HCT116 (cell line): ENCODE measurements at regions not wholly inside any gene's neighbourhood (a gene's known extent, or its start where the extent isn't known, plus 50 kb on each side); places are given as distances from the start of the nearest gene placed in this dataset.

Source experiments
- CTCF ChIP-seq, 3 experiments: fragments of 200-600 bp in 1 of 3; sonication (generic) in 1 of 3; IDR thresholded peaks in 2 of 3; conservative IDR thresholded peaks in 1 of 3; 2 replicates each; pipeline ENCODE4 v1.5.1; 2012 to 2017; ENCODE audit warnings: low read depth in 2 of 3, low read length in 2 of 3, antibody characterized with exemption in 1 of 3, borderline replicate concordance in 1 of 3, control low read depth in 1 of 3, mild to moderate bottlenecking in 1 of 3, mixed read lengths in 1 of 3, mixed run types in 1 of 3, moderate library complexity in 1 of 3; ENCODE audit not compliant: insufficient read depth in 1 of 3
- EGR1 ChIP-seq: IDR thresholded peaks from 2 replicates; pipeline ENCODE4 v1.6.1; 2012; ENCODE audit warnings: low read depth
- EZH2 ChIP-seq: fragments of 200-600 bp; sonication (generic); IDR thresholded peaks from 2 replicates; pipeline ENCODE4 v1.6.1; 2017; ENCODE audit warnings: antibody characterized with exemption, mixed run types
- EZH2phosphoT487 ChIP-seq: fragments of 200-600 bp; IDR thresholded peaks from 2 replicates; pipeline ENCODE4 v1.6.1; 2018; ENCODE audit warnings: antibody characterized with exemption, borderline replicate concordance
- JUND ChIP-seq: IDR thresholded peaks from 2 replicates; pipeline ENCODE4 v1.6.1; 2012
- MAX ChIP-seq: IDR thresholded peaks from 2 replicates; pipeline ENCODE4 v1.6.1; 2012
- POLR2A ChIP-seq: IDR thresholded peaks from 2 replicates; pipeline ENCODE4 v1.7.0; 2011; ENCODE audit warnings: borderline replicate concordance; ENCODE audit not compliant: insufficient read depth, insufficient read length; ENCODE audit errors: extremely low read depth
- POLR2AphosphoS5 ChIP-seq: IDR thresholded peaks from 2 replicates; pipeline ENCODE4 v1.6.1; 2011; ENCODE audit warnings: mild to moderate bottlenecking, low read depth, low read length, moderate library complexity
- RAD21 ChIP-seq: IDR thresholded peaks from 2 replicates; pipeline ENCODE4 v1.6.1; 2012; ENCODE audit warnings: low read depth, mild to moderate bottlenecking
- REST ChIP-seq: IDR thresholded peaks from 2 replicates; pipeline ENCODE4 v1.6.1; 2012; ENCODE audit warnings: low read depth
- ZBTB33 ChIP-seq: IDR thresholded peaks from 2 replicates; pipeline ENCODE4 v1.6.1; 2011; ENCODE audit warnings: mild to moderate bottlenecking, low read length, moderate library complexity; ENCODE audit not compliant: insufficient replicate concordance; ENCODE audit errors: extremely low read depth
- ZFX ChIP-seq: fragments of 450-650 bp; IDR thresholded peaks from 2 replicates; pipeline ENCODE4 v1.6.1; 2017
- ZNF274 ChIP-seq: fragments of 200-500 bp; sonication (Bioruptor generic); IDR thresholded peaks from 2 replicates; pipeline ENCODE4 v1.6.1; 2014; ENCODE audit warnings: mild to moderate bottlenecking, low read depth, low read length, inconsistent platforms

- no peak for TF ChIP-seq MAX
- TF ChIP-seq ZNF274 = no peak
- no peak for TF ChIP-seq ZBTB33
- TF ChIP-seq EZH2phosphoT487 = no peak
- TF ChIP-seq CTCF (IDR thresholded peaks at IDR 0.05 in 2 of 3, conservative IDR thresholded peaks at IDR 0.05 in 1 of 3; ENCODE audit: borderline replicate concordance in 1 of 3, insufficient read depth in 1 of 3, low read depth in 2 of 3, low read length in 2 of 3) = no peak
- no peak for TF ChIP-seq POLR2AphosphoS5
- no peak for TF ChIP-seq REST
- TF ChIP-seq POLR2A = no peak
- TF ChIP-seq RAD21 = no peak
- no peak for TF ChIP-seq JUND
- no peak for TF ChIP-seq EZH2
- no peak for TF ChIP-seq ZFX
- TF ChIP-seq EGR1 = no peak
Measured at GRCh38 chr4:119797238-119797894, 168.8 kb upstream of the PDE5A start.
